Renal cortex interstitium (tissue), 11 donors: ENCODE measurements at regions not wholly inside any gene's neighbourhood (a gene's known extent, or its start where the extent isn't known, plus 50 kb on each side); places are given as distances from the start of the nearest gene placed in this dataset.
"Not testable (repeated sequence)": the region's sequence is repeated elsewhere in the genome, so short reads cannot be mapped to it uniquely, and the experiment has no call there.

Experiments used
- DNase-seq, 11 donors: peaks; one replicate each; pipeline ENCODE4 v3.0.0-alpha.2; 2013; ENCODE audit warnings: low read depth in 9 of 11, low spot score in 4 of 11; ENCODE audit errors: extremely low read depth in 1 of 11

- peak in 1 of 11 donors; percentile 40 for DNase-seq
These were observed 261.5 kb downstream of the CYRIA start for GRCh38 chr2:16404146-16404545.

DNA sequence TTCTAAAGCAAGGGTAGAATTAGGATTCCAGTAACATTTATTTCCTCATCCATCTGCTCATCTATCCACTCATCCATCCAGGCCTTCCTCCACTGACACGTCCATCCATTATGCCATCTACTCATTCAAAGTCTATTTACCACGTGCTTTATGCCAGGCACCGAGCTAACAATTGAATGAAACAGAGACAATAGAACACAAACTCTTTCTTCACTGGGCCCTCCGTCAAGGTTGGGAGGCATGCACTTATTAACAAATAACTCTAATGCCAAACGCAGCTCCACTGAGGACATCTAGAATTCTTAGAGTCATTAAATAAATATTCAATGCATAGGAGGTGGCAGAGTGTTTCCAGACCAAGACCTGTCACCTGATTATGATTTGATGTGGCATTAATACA lies 262.7 kb downstream of the CYRIA start:
- DNase-seq: no peak

DNA sequence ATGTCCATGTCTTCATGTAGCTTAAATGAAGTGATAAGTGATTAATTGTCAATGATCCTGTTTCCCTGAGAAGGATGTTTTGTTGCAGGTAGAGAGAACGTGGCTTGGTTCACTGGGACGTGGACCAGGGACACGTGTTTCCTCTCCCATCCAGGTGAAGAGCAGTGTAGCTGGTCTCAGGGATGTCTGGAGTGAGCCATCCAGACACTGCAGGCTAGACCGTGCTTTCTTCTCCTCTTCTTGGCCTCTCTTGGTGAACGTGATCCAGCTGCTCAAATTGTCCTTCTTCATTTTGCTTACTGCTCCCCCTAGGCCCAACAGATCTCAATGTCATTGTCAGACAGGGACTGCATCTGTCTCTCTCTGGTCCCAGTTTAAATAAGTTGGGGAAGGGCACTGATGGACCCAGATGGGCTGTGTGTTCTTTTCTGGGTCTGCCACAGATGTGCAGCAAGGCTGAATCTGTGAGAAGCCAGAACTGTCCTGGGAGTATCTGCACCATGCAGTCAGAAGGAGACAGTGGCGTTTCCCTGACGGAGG lies 263.8 kb downstream of the CYRIA start:
- DNase-seq: no peak

DNA sequence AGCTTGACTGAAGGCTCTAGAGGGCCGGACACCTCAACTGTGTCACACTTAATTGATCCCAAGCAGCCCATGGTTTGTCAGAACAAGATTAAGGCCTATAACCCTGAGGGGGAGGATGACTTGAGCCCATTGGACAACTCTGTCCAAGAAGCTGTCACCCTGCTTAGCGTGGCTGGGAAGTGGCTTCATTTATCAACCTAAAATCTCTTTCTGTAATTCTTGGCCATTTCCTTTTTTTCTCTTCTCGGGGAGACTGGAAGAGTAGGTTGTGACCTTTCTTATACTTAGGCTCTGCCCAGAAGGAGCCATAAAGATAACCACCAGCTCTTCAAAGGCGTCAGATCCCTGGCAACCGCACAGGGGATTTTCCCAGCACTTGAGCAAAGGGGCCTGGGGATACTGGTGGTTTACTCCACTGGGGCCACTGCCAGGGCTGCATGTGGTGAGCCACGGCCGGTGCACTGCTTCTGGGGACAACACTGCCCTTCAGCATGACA lies 265.5 kb downstream of the CYRIA start:
- no peak for DNase-seq

- no peak for DNase-seq
These were observed 267.1 kb downstream of the CYRIA start for GRCh38 chr2:16398486-16399043.

DNA sequence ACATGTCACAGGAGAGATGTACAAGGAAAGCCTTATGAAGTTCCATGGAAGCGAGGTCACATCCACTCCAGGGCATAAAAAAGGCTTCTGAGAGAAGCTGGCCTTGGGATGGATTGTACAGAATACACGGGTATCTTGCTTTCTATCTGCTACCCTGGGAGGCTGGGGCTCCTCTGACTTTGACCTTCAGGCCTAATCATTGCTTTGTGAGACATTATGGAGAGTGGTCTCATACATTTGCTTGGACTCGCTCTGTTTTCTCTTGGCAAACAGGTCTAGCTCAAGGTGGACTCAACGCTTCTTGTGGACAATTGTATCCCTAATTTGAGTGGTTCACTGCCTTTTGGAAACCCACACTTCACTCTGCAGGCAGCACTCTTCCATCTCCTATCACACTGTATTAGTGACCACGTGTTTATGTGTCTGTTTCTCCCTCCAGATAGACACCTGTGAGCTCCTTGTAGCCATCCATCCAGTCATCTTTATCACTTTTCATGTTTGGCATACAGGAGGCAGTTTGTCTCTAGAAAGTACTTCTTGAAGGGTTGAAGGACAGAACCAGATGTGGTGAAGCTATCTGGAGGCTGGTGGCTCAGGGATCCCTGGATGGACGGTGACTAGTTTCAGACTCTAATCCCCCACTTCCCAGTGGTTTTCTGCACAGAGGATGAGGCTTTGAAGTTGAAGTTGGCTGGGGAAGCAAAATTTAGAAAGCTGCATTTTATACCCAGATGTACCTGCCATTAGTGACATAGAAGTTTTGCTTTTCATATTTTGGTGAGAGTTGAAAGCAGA lies 267.8 kb downstream of the CYRIA start:
- DNase-seq: no peak

- no peak for DNase-seq
These were observed 268.6 kb downstream of the CYRIA start for GRCh38 chr2:16396986-16397385.

- DNase-seq: no peak
These were observed 269.5 kb downstream of the CYRIA start for GRCh38 chr2:16396171-16396570.

DNA sequence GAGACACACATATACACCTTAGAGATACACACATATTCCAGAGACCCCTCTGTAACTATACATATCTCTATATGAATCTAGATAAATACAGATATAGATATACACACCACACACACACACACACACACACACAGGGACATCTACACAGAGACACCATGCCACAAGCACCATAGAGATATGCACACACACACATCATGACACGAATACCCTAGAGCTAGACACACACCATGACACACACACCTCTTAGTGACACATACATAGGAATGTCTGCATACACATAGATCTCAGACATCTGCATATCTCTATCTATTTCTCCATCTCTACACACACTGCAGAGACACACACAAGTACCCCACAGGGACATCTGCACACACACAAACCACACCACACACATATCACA lies 270.0 kb downstream of the CYRIA start:
- DNase-seq: no peak

DNA sequence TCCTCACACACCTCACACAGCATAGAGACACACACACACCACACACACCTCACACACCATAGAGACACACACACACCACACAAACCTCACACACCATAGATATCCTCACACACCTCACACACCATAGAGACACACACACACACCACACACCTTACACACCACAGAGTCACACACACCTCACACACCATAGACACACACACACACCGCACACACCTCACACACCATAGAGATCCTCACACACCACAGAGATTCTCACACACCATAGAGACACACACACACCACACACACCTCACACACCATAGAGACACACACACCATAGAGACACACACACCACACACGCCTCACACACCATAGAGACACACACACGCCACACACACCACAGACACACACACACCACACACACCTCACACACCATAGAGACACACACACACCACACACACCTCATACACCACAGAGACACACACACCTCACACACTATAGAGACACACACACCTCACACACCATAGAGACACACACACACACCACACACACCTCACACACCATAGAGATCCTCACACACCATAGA lies 270.6 kb downstream of the CYRIA start:
- no peak for DNase-seq

DNA sequence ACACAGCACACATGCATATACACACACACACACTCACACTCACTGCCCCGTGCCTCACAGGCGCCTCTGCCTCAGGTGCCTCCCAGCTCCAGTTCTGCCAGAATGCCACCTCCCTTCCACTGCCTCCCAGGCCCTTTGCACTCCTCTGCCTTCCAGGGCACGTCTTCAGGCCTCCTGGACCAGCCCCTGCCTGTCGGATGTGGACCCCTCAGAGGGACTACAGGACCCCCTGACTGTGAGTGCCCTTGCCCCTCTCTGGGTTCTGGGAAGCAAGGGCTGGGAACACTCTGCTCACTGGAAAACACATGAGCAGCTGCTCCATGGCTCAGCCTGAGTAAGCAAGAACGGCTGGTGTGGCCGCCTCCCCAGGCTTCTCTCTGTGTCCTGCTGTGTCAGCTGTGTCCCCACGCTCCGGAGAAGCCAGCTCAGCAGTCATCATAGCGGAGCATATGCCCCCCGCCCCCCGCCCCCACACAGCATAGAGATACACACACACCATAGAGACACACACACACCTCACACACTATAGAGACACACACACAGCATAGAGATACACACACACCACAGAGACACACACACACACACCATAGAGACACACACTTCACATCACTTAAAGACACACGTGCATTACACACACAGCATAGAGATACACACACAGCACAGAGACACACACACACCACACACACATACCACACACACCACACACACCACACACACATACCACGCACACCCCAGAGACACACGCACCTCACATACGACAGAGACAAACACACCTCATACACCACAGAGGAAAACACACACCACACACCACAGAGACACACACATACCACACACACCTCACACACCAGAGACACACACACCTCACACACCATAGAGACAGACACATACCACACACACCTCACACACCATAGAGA lies 271.3 kb downstream of the CYRIA start:
- peak in 1 of 11 donors; percentile 50 for DNase-seq

DNA sequence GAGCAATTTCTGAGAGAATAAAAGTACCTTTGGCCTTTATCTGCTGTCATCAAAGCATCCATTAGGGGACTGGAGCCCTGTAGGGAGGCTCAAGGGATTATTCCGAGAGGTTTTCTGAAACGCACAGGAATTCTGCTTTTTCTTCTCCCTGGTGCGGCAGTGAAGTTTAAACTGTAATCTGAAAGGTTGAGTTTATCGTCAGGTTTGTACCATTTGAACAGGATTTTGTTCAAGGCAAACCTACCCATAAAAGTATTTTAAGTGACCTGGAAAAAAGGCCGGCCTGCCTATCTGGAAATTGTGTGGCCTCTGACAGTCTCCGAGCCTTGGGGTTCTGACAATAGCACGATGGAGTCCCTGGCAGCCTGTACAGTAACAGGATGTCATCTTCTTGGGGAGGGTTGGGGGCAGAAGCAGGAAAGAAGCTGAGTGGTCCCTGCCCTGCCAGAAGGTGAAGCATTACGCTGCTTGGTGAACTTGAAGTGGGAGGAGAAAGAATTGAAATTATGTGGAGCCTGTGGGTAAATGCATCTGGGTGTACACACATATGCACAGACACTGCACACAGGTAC lies 272.0 kb downstream of the CYRIA start:
- DNase-seq: no peak

- no peak for DNase-seq
These were observed 272.8 kb downstream of the CYRIA start for GRCh38 chr2:16392647-16393499.

DNA sequence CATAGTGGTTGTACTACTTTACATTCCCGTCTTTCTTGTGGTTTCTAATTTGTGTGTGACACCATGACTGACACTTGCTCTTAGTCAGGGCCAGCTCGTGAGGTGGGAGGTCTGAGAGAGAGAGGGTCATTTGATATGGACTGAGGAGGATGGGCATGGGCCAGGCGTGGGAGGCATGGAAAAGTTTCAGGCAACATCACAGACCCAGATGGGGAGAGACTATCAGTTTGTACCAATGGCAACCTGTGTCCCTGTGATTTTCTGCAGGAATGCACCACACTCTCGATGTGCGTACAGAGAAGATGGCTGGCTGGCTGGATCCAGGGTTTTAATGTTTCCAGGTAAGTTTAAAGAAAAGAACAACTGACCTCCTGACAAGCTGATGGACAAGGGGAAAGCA lies 273.6 kb downstream of the CYRIA start:
- DNase-seq: no peak

DNA sequence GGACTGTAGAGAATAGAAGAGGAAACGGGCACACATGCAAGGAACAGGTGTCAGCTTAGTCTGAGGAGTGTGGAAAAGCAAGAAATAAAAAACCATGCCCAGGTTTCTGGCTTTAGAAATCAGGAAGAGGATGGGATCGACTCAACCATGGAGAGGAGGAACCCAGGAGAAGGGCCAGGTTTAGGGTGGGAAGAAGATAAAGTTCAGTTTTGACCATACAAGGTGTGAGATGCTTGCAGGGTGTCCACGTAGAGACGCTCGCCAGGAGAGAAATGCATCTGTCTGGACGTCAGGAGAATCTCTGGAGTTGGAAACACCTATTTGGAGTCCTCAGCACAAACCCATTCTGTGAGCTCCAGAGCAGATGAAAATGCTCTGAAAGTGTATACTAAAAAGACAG lies 275.1 kb downstream of the CYRIA start:
- DNase-seq: no peak

DNA sequence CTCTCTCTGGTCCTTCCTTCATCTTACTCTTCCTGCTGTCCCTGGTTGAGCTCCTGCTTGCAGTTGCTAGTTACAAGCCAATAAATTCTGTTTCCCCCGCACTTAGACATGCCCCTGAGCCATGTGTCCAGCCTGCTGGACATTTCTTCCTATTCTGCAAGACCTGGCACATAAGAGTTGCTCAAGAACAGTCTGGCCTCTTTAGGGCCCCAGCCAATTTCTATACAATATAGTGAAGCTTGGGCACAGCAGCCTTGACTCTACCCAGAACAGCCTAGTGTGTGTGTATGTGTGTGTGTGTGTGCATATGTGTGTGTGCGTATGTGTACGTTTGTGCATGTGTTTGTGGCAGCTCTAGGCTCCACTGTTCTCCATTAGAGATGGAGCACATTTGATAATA lies 276.0 kb downstream of the CYRIA start:
- no peak for DNase-seq

- DNase-seq: not testable (repeated sequence)
These were observed 277.3 kb downstream of the CYRIA start for GRCh38 chr2:16388199-16388830.
